Endothelial cell of umbilical vein (primary cell): ENCODE measurements at regions not wholly inside any gene's neighbourhood (a gene's known extent, or its start where the extent isn't known, plus 50 kb on each side); places are given as distances from the start of the nearest gene placed in this dataset.

Experiments
- POLR2A ChIP-seq: IDR thresholded peaks from 2 replicates; pipeline ENCODE4 v1.6.1; 2012; ENCODE audit warnings: low read depth, mild to moderate bottlenecking, control low read depth, low read length
- TF ChIP-seq, protein P1 (sequence below), 2 donors: IDR thresholded peaks; 1 replicate in 1 of 2; 2 replicates in 1 of 2; pipeline ENCODE4 v1.5.1; 2011; ENCODE audit warnings: low read length in 2 of 2, mild to moderate bottlenecking in 2 of 2, moderate library complexity in 2 of 2, control low read depth in 1 of 2, inconsistent platforms in 1 of 2, low read depth in 1 of 2; ENCODE audit not compliant: insufficient read depth in 1 of 2; ENCODE audit errors: extremely low read depth in 1 of 2
- TF ChIP-seq, protein P2 (sequence below): IDR thresholded peaks from 2 replicates; pipeline ENCODE4 v1.6.1; 2011; ENCODE audit not compliant: insufficient read depth, insufficient read length

DNA sequence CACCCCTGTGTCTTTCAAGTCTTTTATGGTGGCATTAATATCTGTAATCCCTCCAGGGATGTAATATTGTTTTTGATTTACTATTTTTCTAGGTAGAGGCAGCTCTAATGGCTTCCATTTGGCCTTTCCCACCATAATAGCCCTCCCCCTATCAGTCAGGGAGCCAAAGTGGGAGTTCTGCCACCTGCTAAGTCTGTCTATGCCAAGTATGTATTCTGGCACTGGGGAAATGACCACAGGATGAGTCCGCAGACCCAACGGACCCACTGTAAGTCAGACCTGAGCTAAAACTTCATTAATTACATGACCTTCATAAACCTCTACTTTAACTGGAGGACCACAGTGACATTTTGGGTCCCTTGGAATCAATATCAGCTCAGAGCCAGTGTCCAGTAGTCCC is 77.1 kb downstream of the GBP6 start:
- TF ChIP-seq, protein P1, sequence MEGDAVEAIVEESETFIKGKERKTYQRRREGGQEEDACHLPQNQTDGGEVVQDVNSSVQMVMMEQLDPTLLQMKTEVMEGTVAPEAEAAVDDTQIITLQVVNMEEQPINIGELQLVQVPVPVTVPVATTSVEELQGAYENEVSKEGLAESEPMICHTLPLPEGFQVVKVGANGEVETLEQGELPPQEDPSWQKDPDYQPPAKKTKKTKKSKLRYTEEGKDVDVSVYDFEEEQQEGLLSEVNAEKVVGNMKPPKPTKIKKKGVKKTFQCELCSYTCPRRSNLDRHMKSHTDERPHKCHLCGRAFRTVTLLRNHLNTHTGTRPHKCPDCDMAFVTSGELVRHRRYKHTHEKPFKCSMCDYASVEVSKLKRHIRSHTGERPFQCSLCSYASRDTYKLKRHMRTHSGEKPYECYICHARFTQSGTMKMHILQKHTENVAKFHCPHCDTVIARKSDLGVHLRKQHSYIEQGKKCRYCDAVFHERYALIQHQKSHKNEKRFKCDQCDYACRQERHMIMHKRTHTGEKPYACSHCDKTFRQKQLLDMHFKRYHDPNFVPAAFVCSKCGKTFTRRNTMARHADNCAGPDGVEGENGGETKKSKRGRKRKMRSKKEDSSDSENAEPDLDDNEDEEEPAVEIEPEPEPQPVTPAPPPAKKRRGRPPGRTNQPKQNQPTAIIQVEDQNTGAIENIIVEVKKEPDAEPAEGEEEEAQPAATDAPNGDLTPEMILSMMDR (IDR thresholded peaks at IDR 0.05; ENCODE audit: extremely low read depth in 1 of 2, insufficient read depth in 1 of 2, low read depth in 1 of 2, low read length in 2 of 2) = no peak
- TF ChIP-seq, protein P2, sequence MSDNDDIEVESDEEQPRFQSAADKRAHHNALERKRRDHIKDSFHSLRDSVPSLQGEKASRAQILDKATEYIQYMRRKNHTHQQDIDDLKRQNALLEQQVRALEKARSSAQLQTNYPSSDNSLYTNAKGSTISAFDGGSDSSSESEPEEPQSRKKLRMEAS = no peak
- no peak for TF ChIP-seq POLR2A
